Right lobe of liver (tissue), 6 donors: ENCODE measurements at regions not wholly inside any gene's neighbourhood (a gene's known extent, or its start where the extent isn't known, plus 50 kb on each side); places are given as distances from the start of the nearest gene placed in this dataset.
A peak's percentile ranks its signal among the peaks of the same experiment; 100 is the strongest.

Source experiments
- ATAC-seq, 4 donors: fragments of 200-7000 bp; cut with Tn5 transposase; one replicate each; pipeline ENCODE4 v1.9.1; 2020; ENCODE audit warnings: mild to moderate bottlenecking in 4 of 4, moderate library complexity in 4 of 4
- DNase-seq, 3 donors: peaks; one replicate each; pipeline ENCODE4 v3.0.0-alpha.2; 2020
- H3K27ac ChIP-seq, 3 donors: fragments of 200-600 bp; one replicate each; pipeline ENCODE4 v1.8.0; 2022
- H3K27me3 ChIP-seq, 2 donors: fragments of 200-600 bp; one replicate each; pipeline ENCODE4 v1.8.0; 2022
- H3K36me3 ChIP-seq, 4 donors: fragments of 200-600 bp; sonication (generic) in 1 of 4; one replicate each; pipeline versions ENCODE4 v1.5.1 to v1.8.0; 2017 to 2022; ENCODE audit warnings: control low read depth in 1 of 4
- H3K4me1 ChIP-seq, 4 donors: fragments of 200-600 bp; sonication (generic) in 1 of 4; one replicate each; pipeline versions ENCODE4 v1.5.1 to v1.8.0; 2017 to 2022; ENCODE audit warnings: control low read depth in 1 of 4
- H3K4me3 ChIP-seq, 3 donors: fragments of 200-600 bp; one replicate each; pipeline ENCODE4 v1.8.0; 2022
- H3K9me3 ChIP-seq, 4 donors: fragments of 200-600 bp; sonication (generic) in 1 of 4; one replicate each; pipeline versions ENCODE4 v1.5.1 to v1.8.0; 2017 to 2022; ENCODE audit warnings: control low read depth in 1 of 4
- CTCF ChIP-seq, 4 donors: fragments of 200-600 bp in 3 of 4; fragments of 450-650 bp in 1 of 4; IDR thresholded peaks; one replicate each; pipeline versions ENCODE4 v1.5.1 to v1.8.0; 2016 to 2022; ENCODE audit warnings: antibody characterized with exemption in 4 of 4, mild to moderate bottlenecking in 2 of 4
- POLR2A ChIP-seq: fragments of 450-650 bp; IDR thresholded peaks from one replicate; pipeline ENCODE4 v1.6.1; 2017; ENCODE audit warnings: antibody characterized with exemption, mild to moderate bottlenecking
- WGBS: methylation state at CpG from one replicate; pipeline ENCODE4 v1.1.6; 2018; ENCODE audit warnings: low coverage, low lambda C conversion rate; ENCODE audit not compliant: insufficient coverage; ENCODE audit errors: missing lambda C conversion rate; 5-methylcytosine and 5-hydroxymethylcytosine counted together
- intact Hi-C, 2 donors: fragments of 100-400 bp; cut with DNase I; formaldehyde crosslinking; loops; one replicate each; pipeline versions ENCODE4 v1.11.2 to v1.14.1; 2022
- donor health status: DM: no; HTN: yes; CAD: no.
- donor health status: DM: no; HTN: no; CAD: no.
- donor health status: DM: no; HTN: no; CAD: no.
- donor health status: DM: no; HTN: yes; CAD: no.
- donor health status: DM: no; HTN: yes; CAD: no.

- Histone ChIP-seq H3K9me3 (no peaks in the 10 kb centered on the region), H3K4me1 (peaks cover 0 to 40% (median 5%) of the 10 kb centered on the region in 4 donors), H3K4me3 (peak overlapping the region in 1 of 3 donors; percentile 21), H3K36me3 (no peaks in the 10 kb centered on the region), H3K27ac (peak overlapping the region in 1 of 3 donors; percentile 37), H3K27me3 (no peaks in the 10 kb centered on the region)
- TF ChIP-seq POLR2A (no peak), CTCF (IDR thresholded peaks at IDR 0.05) (no peak)
- peak in 1 of 3 donors; percentile 53 for DNase-seq
- WGBS, result 12% methylated on average over 3 of the region's 3 CpGs
- intact Hi-C loops, result no loop called here
- peak; percentile 29 to 75 (median 61) for ATAC-seq
These were observed 860.5 kb downstream of the CCSER2 start for GRCh38 chr10:85188770-85189484.

- no peak overlapping the region for H3K4me3 ChIP-seq
- H3K36me3 ChIP-seq, result no peaks in the 10 kb centered on the region
- H3K4me1 ChIP-seq, result peaks cover 0 to 23% (median 5%) of the 10 kb centered on the region in 4 donors
- peak overlapping the region in 1 of 3 donors; percentile 9 for H3K27ac ChIP-seq
- TF ChIP-seq POLR2A (no peak), CTCF (IDR thresholded peaks at IDR 0.05) (no peak)
- ATAC-seq (peak; percentile 88 to 96 (median 93)), DNase-seq (peak in 2 of 3 donors; percentile 67 to 78)
- intact Hi-C loops, result no loop called here
- H3K27me3 ChIP-seq, result no peaks in the 10 kb centered on the region
- 40% methylated on average over 3 of the region's 3 CpGs for WGBS
- H3K9me3 ChIP-seq, result no peaks in the 10 kb centered on the region
These were observed 865.4 kb downstream of the CCSER2 start for GRCh38 chr10:85193796-85194195.

DNA sequence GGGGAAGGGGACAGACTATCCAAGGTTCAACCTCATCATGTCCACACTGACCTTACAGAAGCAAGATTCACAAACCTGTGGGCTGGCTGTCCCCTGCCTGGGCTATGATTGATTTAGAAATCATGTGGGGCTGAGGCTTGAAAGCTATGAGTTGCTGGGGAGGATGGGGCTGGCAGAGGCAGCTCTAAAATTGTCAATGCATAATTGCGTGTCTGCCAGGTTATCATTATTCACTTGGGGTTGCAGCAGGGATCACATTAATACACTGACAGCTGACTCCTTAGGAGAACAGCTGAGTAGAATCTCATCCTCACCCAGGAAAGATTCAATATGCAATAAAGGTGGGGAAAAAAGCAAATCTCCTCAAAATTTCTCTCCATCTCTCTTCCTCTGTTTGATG, 866.3 kb downstream of the CCSER2 start:
- intact Hi-C loops, result no loop called here
- ATAC-seq (no peak), DNase-seq (no peak)
- WGBS, result 100% methylated on average over 1 of the region's 1 CpG
- no peak for TF ChIP-seq POLR2A
- TF ChIP-seq CTCF (IDR thresholded peaks at IDR 0.05), result no peak
- Histone ChIP-seq H3K4me3 (no peak overlapping the region), H3K27me3 (no peaks in the 10 kb centered on the region), H3K9me3 (no peaks in the 10 kb centered on the region), H3K36me3 (no peaks in the 10 kb centered on the region), H3K27ac (no peak overlapping the region), H3K4me1 (peaks cover 0 to 17% (median 3%) of the 10 kb centered on the region in 4 donors)

DNA sequence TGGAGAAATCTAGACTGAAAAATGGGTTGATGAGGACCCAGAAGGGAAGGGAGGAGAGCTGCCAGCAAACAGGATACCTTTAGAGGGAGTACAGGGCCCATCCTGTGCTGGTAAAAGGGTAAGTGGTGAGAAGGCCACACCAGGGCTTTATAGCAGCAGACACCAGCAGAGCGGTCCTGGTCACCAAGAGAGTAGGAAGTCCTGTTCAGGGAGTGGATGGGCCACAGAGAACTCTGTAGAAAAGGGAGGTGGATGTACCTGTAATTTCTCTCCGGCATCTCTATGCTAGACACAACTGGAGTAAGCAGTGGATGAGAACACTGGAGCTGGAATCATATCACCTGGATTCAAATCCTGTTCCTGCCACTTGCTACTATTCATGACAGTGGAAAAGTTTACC, 867.2 kb downstream of the CCSER2 start:
- Histone ChIP-seq H3K4me1 (peaks cover 0 to 16% (median 3%) of the 10 kb centered on the region in 4 donors), H3K27me3 (no peaks in the 10 kb centered on the region), H3K27ac (no peak overlapping the region), H3K9me3 (no peaks in the 10 kb centered on the region), H3K36me3 (no peaks in the 10 kb centered on the region), H3K4me3 (no peak overlapping the region)
- no peak for DNase-seq
- no peak for ATAC-seq
- WGBS, result 100% methylated on average over 1 of the region's 2 CpGs
- intact Hi-C loops, result no loop called here
- TF ChIP-seq POLR2A (no peak), CTCF (IDR thresholded peaks at IDR 0.05) (no peak)
